LHCN-M2 (cell line): ENCODE measurements at regions not wholly inside any gene's neighbourhood (a gene's known extent, or its start where the extent isn't known, plus 50 kb on each side); places are given as distances from the start of the nearest gene placed in this dataset.

ENCODE experiments used
- DNase-seq: peaks from one replicate; pipeline ENCODE4 v3.0.0-alpha.2; 2012; ENCODE audit warnings: low read depth

- DNase-seq: no peak
These were observed 139.3 kb upstream of the COL5A1 start for GRCh38 chr9:134502266-134502791.

- DNase-seq: peak; percentile 96
These were observed 138.8 kb upstream of the COL5A1 start for GRCh38 chr9:134502809-134503211.

- DNase-seq: no peak
These were observed 138.1 kb upstream of the COL5A1 start for GRCh38 chr9:134503301-134504105.

- no peak for DNase-seq
These were observed 137.6 kb upstream of the COL5A1 start for GRCh38 chr9:134504106-134504385.

GRCh38 chr9:134505032-134505431 is 136.6 kb upstream of the COL5A1 start:
- no peak for DNase-seq

GRCh38 chr9:134509281-134509680 is 132.3 kb upstream of the COL5A1 start:
- no peak for DNase-seq

- DNase-seq: no peak
These were observed 131.8 kb upstream of the COL5A1 start for GRCh38 chr9:134509817-134510216.

GRCh38 chr9:134514503-134514902 is 127.1 kb upstream of the COL5A1 start:
- DNase-seq: no peak

GRCh38 chr9:134515026-134515821 is 126.4 kb upstream of the COL5A1 start:
- DNase-seq: peak; percentile 72

- no peak for DNase-seq
These were observed 125.1 kb upstream of the COL5A1 start for GRCh38 chr9:134516464-134516863.

- no peak for DNase-seq
These were observed 124.4 kb upstream of the COL5A1 start for GRCh38 chr9:134517069-134517680.

GRCh38 chr9:134518004-134518606 is 123.5 kb upstream of the COL5A1 start:
- DNase-seq: no peak

- DNase-seq: no peak
These were observed 122.1 kb upstream of the COL5A1 start for GRCh38 chr9:134519375-134520070.

GRCh38 chr9:134521817-134522501 is 119.6 kb upstream of the COL5A1 start:
- DNase-seq: no peak

GRCh38 chr9:134522502-134522848 is 119.1 kb upstream of the COL5A1 start:
- DNase-seq: no peak

GRCh38 chr9:134522976-134523375 is 118.6 kb upstream of the COL5A1 start:
- no peak for DNase-seq

GRCh38 chr9:134525070-134525815 is 116.4 kb upstream of the COL5A1 start:
- DNase-seq: no peak

- DNase-seq: no peak
These were observed 115.6 kb upstream of the COL5A1 start for GRCh38 chr9:134525841-134526583.
